ENCODE measurements at regions not wholly inside any gene's neighbourhood (a gene's known extent, or its start where the extent isn't known, plus 50 kb on each side); places are given as distances from the start of the nearest gene placed in this dataset.

DNA sequence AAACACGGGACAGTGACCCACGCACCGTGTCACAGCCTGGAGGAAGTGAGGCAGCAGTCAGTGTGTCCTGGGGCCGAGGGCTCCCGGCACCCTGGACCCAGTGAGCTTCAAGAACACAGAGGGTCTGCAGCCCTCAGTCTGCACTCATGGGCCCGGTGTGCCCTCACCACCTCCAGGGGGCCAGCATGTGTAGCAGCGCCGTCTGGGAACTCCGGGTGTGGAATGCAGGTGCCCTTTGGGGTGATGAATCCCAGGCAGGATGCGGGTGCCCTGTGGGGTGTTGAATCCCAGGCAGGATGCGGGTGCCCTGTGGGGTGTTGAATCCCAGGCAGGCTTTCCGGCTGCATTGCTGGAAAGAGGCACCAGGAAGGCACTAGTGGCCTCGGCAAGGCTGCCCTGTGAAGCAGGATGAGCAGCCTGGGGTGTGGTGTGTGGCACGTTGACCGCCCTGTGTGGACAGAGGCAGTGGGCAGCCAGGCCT, 1399.9 kb downstream of the BRD1 start:
- TF ChIP-seq, protein P1, sequence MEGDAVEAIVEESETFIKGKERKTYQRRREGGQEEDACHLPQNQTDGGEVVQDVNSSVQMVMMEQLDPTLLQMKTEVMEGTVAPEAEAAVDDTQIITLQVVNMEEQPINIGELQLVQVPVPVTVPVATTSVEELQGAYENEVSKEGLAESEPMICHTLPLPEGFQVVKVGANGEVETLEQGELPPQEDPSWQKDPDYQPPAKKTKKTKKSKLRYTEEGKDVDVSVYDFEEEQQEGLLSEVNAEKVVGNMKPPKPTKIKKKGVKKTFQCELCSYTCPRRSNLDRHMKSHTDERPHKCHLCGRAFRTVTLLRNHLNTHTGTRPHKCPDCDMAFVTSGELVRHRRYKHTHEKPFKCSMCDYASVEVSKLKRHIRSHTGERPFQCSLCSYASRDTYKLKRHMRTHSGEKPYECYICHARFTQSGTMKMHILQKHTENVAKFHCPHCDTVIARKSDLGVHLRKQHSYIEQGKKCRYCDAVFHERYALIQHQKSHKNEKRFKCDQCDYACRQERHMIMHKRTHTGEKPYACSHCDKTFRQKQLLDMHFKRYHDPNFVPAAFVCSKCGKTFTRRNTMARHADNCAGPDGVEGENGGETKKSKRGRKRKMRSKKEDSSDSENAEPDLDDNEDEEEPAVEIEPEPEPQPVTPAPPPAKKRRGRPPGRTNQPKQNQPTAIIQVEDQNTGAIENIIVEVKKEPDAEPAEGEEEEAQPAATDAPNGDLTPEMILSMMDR (IDR thresholded peaks at IDR 0.05; ENCODE audit: insufficient read depth, low read length, poor library complexity, severe bottlenecking), result no peak
- TF ChIP-seq EZH2phosphoT487 (conservative IDR thresholded peaks at IDR 0.05; ENCODE audit: low read length), result no peak
